Loucy (cell line): ENCODE measurements at regions not wholly inside any gene's neighbourhood (a gene's known extent, or its start where the extent isn't known, plus 50 kb on each side); places are given as distances from the start of the nearest gene placed in this dataset.

Experiments
- EZH2phosphoT487 ChIP-seq: fragments of 200-600 bp; IDR thresholded peaks from 2 replicates; pipeline ENCODE4 v1.6.1; 2018; ENCODE audit warnings: antibody characterized with exemption, mild to moderate bottlenecking, moderate library complexity, borderline replicate concordance
- TF ChIP-seq, protein P1 (sequence below): fragments of 200-600 bp; sonication (generic); conservative IDR thresholded peaks from 2 replicates; pipeline ENCODE4 v1.5.1; 2014; ENCODE audit warnings: mild to moderate bottlenecking, antibody characterized with exemption, low read length

DNA sequence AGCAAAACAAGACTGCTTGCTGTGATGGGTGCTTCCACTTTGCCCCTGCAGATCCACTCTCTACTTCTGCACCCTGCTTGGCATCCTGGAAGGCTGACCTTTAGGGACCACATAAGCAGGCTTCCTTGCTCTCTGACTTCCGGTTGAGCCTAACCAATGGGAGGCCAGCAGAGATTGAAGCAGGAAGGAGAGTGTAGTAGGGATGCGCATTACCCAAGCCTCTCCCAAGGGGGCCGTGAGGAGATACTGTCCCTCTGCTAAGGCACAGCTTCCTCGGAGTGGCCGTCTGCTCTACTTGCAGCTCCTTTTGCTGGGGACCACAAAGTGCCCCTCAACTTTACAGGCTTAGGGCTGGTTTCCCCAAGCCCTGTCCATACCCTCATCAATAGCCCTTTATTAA is 624.3 kb upstream of the TENM3 start:
- TF ChIP-seq, protein P1, sequence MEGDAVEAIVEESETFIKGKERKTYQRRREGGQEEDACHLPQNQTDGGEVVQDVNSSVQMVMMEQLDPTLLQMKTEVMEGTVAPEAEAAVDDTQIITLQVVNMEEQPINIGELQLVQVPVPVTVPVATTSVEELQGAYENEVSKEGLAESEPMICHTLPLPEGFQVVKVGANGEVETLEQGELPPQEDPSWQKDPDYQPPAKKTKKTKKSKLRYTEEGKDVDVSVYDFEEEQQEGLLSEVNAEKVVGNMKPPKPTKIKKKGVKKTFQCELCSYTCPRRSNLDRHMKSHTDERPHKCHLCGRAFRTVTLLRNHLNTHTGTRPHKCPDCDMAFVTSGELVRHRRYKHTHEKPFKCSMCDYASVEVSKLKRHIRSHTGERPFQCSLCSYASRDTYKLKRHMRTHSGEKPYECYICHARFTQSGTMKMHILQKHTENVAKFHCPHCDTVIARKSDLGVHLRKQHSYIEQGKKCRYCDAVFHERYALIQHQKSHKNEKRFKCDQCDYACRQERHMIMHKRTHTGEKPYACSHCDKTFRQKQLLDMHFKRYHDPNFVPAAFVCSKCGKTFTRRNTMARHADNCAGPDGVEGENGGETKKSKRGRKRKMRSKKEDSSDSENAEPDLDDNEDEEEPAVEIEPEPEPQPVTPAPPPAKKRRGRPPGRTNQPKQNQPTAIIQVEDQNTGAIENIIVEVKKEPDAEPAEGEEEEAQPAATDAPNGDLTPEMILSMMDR, result no peak
- TF ChIP-seq EZH2phosphoT487, result no peak
